ENCODE measurements at regions not wholly inside any gene's neighbourhood (a gene's known extent, or its start where the extent isn't known, plus 50 kb on each side); places are given as distances from the start of the nearest gene placed in this dataset.

GRCh38 chr10:128525936-128526335 is 399.7 kb upstream of the MKI67 start:
- Histone ChIP-seq H3K4me3 (ENCODE audit: low read length) (no peak overlapping the region), H3K36me3 (ENCODE audit: insufficient read depth, low read length) (no peaks in the 10 kb centered on the region), H3K4me2 (ENCODE audit: low read length) (no peak overlapping the region), H3K4me1 (ENCODE audit: control insufficient read depth, insufficient read depth, low read length) (no peaks in the 10 kb centered on the region), H3K9ac (ENCODE audit: low read depth, low read length) (no peak overlapping the region), H3K27me3 (ENCODE audit: control insufficient read depth, insufficient read depth, low read length) (no peaks in the 10 kb centered on the region), H3K9me3 (replicated peaks; ENCODE audit: low read length) (peaks cover 11% of the 10 kb centered on the region)

- Histone ChIP-seq H3K27me3 (ENCODE audit: control insufficient read depth, insufficient read depth, low read length) (no peaks in the 10 kb centered on the region), H3K9me3 (replicated peaks; ENCODE audit: low read length) (peaks cover 10% of the 10 kb centered on the region), H3K4me1 (ENCODE audit: control insufficient read depth, insufficient read depth, low read length) (no peaks in the 10 kb centered on the region), H3K4me3 (ENCODE audit: low read length) (no peak overlapping the region), H3K4me2 (ENCODE audit: low read length) (no peak overlapping the region), H3K9ac (ENCODE audit: low read depth, low read length) (no peak overlapping the region), H3K36me3 (ENCODE audit: insufficient read depth, low read length) (no peaks in the 10 kb centered on the region)
Observed at GRCh38 chr10:128526791-128527375, 400.7 kb upstream of the MKI67 start.

GRCh38 chr10:128527711-128528110 is 401.5 kb upstream of the MKI67 start:
- Histone ChIP-seq H3K4me2 (ENCODE audit: low read length) (no peak overlapping the region), H3K27me3 (ENCODE audit: control insufficient read depth, insufficient read depth, low read length) (no peaks in the 10 kb centered on the region), H3K4me1 (ENCODE audit: control insufficient read depth, insufficient read depth, low read length) (no peaks in the 10 kb centered on the region), H3K9me3 (replicated peaks; ENCODE audit: low read length) (peaks cover 11% of the 10 kb centered on the region), H3K36me3 (ENCODE audit: insufficient read depth, low read length) (no peaks in the 10 kb centered on the region), H3K4me3 (ENCODE audit: low read length) (no peak overlapping the region), H3K9ac (ENCODE audit: low read depth, low read length) (no peak overlapping the region)

- no peak overlapping the region for H3K4me3 ChIP-seq (ENCODE audit: low read length)
- H3K9me3 ChIP-seq (replicated peaks; ENCODE audit: low read length): peaks cover 11% of the 10 kb centered on the region
- H3K27me3 ChIP-seq (ENCODE audit: control insufficient read depth, insufficient read depth, low read length): no peaks in the 10 kb centered on the region
- H3K4me1 ChIP-seq (ENCODE audit: control insufficient read depth, insufficient read depth, low read length): no peaks in the 10 kb centered on the region
- no peak overlapping the region for H3K4me2 ChIP-seq (ENCODE audit: low read length)
- H3K9ac ChIP-seq (ENCODE audit: low read depth, low read length): no peak overlapping the region
- H3K36me3 ChIP-seq (ENCODE audit: insufficient read depth, low read length): no peaks in the 10 kb centered on the region
Observed at GRCh38 chr10:128528167-128528566, 401.9 kb upstream of the MKI67 start.

- no peak overlapping the region for H3K4me3 ChIP-seq (ENCODE audit: low read length)
- peaks cover 8% of the 10 kb centered on the region for H3K9me3 ChIP-seq (replicated peaks; ENCODE audit: low read length)
- H3K9ac ChIP-seq (ENCODE audit: low read depth, low read length): no peak overlapping the region
- H3K27me3 ChIP-seq (ENCODE audit: control insufficient read depth, insufficient read depth, low read length): no peaks in the 10 kb centered on the region
- H3K4me1 ChIP-seq (ENCODE audit: control insufficient read depth, insufficient read depth, low read length): no peaks in the 10 kb centered on the region
- no peaks in the 10 kb centered on the region for H3K36me3 ChIP-seq (ENCODE audit: insufficient read depth, low read length)
- H3K4me2 ChIP-seq (ENCODE audit: low read length): no peak overlapping the region
Observed at GRCh38 chr10:128528781-128529180, 402.6 kb upstream of the MKI67 start.

GRCh38 chr10:128529225-128529624 is 403.0 kb upstream of the MKI67 start:
- H3K27me3 ChIP-seq (ENCODE audit: control insufficient read depth, insufficient read depth, low read length): no peaks in the 10 kb centered on the region
- H3K9me3 ChIP-seq (replicated peaks; ENCODE audit: low read length): peaks cover 8% of the 10 kb centered on the region
- H3K36me3 ChIP-seq (ENCODE audit: insufficient read depth, low read length): no peaks in the 10 kb centered on the region
- H3K9ac ChIP-seq (ENCODE audit: low read depth, low read length): no peak overlapping the region
- no peaks in the 10 kb centered on the region for H3K4me1 ChIP-seq (ENCODE audit: control insufficient read depth, insufficient read depth, low read length)
- no peak overlapping the region for H3K4me2 ChIP-seq (ENCODE audit: low read length)
- H3K4me3 ChIP-seq (ENCODE audit: low read length): no peak overlapping the region

- H3K36me3 ChIP-seq (ENCODE audit: insufficient read depth, low read length): no peaks in the 10 kb centered on the region
- H3K27me3 ChIP-seq (ENCODE audit: control insufficient read depth, insufficient read depth, low read length): no peaks in the 10 kb centered on the region
- peaks cover 4% of the 10 kb centered on the region for H3K9me3 ChIP-seq (replicated peaks; ENCODE audit: low read length)
- H3K4me3 ChIP-seq (ENCODE audit: low read length): no peak overlapping the region
- no peaks in the 10 kb centered on the region for H3K4me1 ChIP-seq (ENCODE audit: control insufficient read depth, insufficient read depth, low read length)
- H3K9ac ChIP-seq (ENCODE audit: low read depth, low read length): no peak overlapping the region
- H3K4me2 ChIP-seq (ENCODE audit: low read length): no peak overlapping the region
Observed at GRCh38 chr10:128530301-128530700, 404.1 kb upstream of the MKI67 start.

GRCh38 chr10:128530946-128531345 is 404.7 kb upstream of the MKI67 start:
- Histone ChIP-seq H3K27me3 (ENCODE audit: control insufficient read depth, insufficient read depth, low read length) (no peaks in the 10 kb centered on the region), H3K4me1 (ENCODE audit: control insufficient read depth, insufficient read depth, low read length) (no peaks in the 10 kb centered on the region), H3K4me3 (ENCODE audit: low read length) (no peak overlapping the region), H3K4me2 (ENCODE audit: low read length) (no peak overlapping the region), H3K9ac (ENCODE audit: low read depth, low read length) (no peak overlapping the region), H3K36me3 (ENCODE audit: insufficient read depth, low read length) (no peaks in the 10 kb centered on the region), H3K9me3 (replicated peaks; ENCODE audit: low read length) (peaks cover 4% of the 10 kb centered on the region)

- H3K9me3 ChIP-seq (replicated peaks; ENCODE audit: low read length): peaks cover 4% of the 10 kb centered on the region
- H3K27me3 ChIP-seq (ENCODE audit: control insufficient read depth, insufficient read depth, low read length): no peaks in the 10 kb centered on the region
- no peak overlapping the region for H3K4me3 ChIP-seq (ENCODE audit: low read length)
- no peak overlapping the region for H3K4me2 ChIP-seq (ENCODE audit: low read length)
- no peaks in the 10 kb centered on the region for H3K4me1 ChIP-seq (ENCODE audit: control insufficient read depth, insufficient read depth, low read length)
- no peaks in the 10 kb centered on the region for H3K36me3 ChIP-seq (ENCODE audit: insufficient read depth, low read length)
- H3K9ac ChIP-seq (ENCODE audit: low read depth, low read length): no peak overlapping the region
Observed at GRCh38 chr10:128534686-128535085, 408.5 kb upstream of the MKI67 start.

- H3K4me1 ChIP-seq (ENCODE audit: control insufficient read depth, insufficient read depth, low read length): no peaks in the 10 kb centered on the region
- H3K9ac ChIP-seq (ENCODE audit: low read depth, low read length): no peak overlapping the region
- H3K4me2 ChIP-seq (ENCODE audit: low read length): no peak overlapping the region
- peaks cover 4% of the 10 kb centered on the region for H3K9me3 ChIP-seq (replicated peaks; ENCODE audit: low read length)
- H3K36me3 ChIP-seq (ENCODE audit: insufficient read depth, low read length): no peaks in the 10 kb centered on the region
- no peak overlapping the region for H3K4me3 ChIP-seq (ENCODE audit: low read length)
- H3K27me3 ChIP-seq (ENCODE audit: control insufficient read depth, insufficient read depth, low read length): no peaks in the 10 kb centered on the region
Observed at GRCh38 chr10:128536259-128536658, 410.0 kb upstream of the MKI67 start.

GRCh38 chr10:128537834-128538330 is 411.7 kb upstream of the MKI67 start:
- Histone ChIP-seq H3K4me2 (ENCODE audit: low read length) (no peak overlapping the region), H3K4me1 (ENCODE audit: control insufficient read depth, insufficient read depth, low read length) (no peaks in the 10 kb centered on the region), H3K4me3 (ENCODE audit: low read length) (no peak overlapping the region), H3K27me3 (ENCODE audit: control insufficient read depth, insufficient read depth, low read length) (no peaks in the 10 kb centered on the region), H3K36me3 (ENCODE audit: insufficient read depth, low read length) (no peaks in the 10 kb centered on the region), H3K9ac (ENCODE audit: low read depth, low read length) (no peak overlapping the region), H3K9me3 (replicated peaks; ENCODE audit: low read length) (no peaks in the 10 kb centered on the region)

- H3K9me3 ChIP-seq (replicated peaks; ENCODE audit: low read length): no peaks in the 10 kb centered on the region
- H3K4me2 ChIP-seq (ENCODE audit: low read length): no peak overlapping the region
- no peak overlapping the region for H3K9ac ChIP-seq (ENCODE audit: low read depth, low read length)
- H3K4me3 ChIP-seq (ENCODE audit: low read length): no peak overlapping the region
- H3K4me1 ChIP-seq (ENCODE audit: control insufficient read depth, insufficient read depth, low read length): no peaks in the 10 kb centered on the region
- H3K36me3 ChIP-seq (ENCODE audit: insufficient read depth, low read length): no peaks in the 10 kb centered on the region
- no peaks in the 10 kb centered on the region for H3K27me3 ChIP-seq (ENCODE audit: control insufficient read depth, insufficient read depth, low read length)
Observed at GRCh38 chr10:128538671-128539070, 412.4 kb upstream of the MKI67 start.
